ENCODE measurements at regions not wholly inside any gene's neighbourhood (a gene's known extent, or its start where the extent isn't known, plus 50 kb on each side); places are given as distances from the start of the nearest gene placed in this dataset.
A peak's percentile ranks its signal among the peaks of the same experiment; 100 is the strongest.

DNA sequence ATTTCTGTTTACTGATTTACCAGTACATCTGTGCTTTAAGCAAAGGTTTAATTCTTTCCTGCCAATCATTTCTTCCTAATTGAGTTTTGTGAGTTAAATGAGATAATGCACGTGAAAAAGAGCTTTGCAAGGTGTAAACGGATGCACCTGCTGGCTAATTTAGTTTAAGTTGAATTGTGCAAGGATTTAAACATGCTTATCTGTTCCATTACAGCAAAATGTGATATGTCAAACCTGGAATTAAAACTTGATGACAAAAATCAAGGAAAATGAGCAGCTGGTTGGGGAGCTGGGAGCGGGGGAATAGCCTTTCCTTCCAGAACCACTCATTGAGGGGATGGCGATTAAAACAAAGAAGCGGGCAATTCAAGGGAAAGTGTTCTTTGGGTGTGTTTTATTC is 155.0 kb upstream of the CTTNBP2 start:
- no peak for FAIRE-seq

- no peak for FAIRE-seq
Measured at GRCh38 chr7:118029826-118030422, 154.0 kb upstream of the LSM8 start.

GRCh38 chr7:118033273-118033672 is 150.7 kb upstream of the LSM8 start:
- FAIRE-seq: no peak

GRCh38 chr7:118039963-118040489 is 143.9 kb upstream of the LSM8 start:
- FAIRE-seq: no peak

DNA sequence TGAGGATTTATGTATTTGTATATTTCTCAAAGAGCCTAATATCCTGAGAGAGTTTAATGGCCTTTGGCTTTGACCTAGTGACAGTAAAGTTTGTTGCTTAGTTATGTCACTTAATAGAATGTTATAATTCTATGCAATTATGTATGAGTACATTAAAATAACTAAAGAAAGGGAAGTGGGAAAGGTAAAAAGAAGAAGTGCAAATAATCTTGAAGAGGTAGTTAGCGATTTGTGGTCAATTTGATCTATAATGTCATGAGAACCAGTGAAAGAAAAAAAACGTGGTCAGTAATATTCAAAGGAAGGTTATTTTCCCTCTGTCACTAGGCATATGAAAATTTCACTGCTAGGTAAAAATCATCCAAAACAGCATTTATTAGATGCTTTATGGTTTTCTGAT is 143.4 kb upstream of the LSM8 start:
- no peak for FAIRE-seq

DNA sequence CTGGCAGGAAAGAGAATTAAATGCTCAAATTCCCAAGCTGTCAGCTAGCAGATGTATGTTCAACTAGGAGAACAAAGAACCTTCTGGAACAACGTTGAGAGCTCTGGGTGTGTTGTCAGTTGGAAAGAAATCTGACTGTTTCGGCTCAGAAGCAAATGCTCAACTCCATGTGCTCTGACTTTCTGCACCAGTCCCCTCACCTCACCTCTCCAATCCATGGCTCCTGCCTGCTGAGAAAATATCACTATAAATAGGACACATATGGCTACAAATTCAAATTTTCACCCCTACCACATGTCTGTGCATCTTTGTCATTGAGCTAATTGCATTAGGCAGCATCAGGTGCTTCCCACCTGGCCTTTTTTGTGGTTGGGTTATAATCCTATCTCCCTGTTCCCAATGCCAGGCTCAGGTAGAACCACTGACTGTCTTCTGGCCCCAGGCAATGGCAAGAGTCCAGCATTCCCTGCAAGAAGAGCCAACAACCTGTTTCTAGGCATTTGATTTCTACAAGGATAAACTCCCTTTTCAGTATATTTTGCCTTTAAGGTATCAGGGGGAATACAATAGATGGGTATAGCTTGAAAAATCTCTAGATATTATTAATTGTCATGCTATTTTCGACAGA is 142.6 kb upstream of the LSM8 start:
- no peak for FAIRE-seq

DNA sequence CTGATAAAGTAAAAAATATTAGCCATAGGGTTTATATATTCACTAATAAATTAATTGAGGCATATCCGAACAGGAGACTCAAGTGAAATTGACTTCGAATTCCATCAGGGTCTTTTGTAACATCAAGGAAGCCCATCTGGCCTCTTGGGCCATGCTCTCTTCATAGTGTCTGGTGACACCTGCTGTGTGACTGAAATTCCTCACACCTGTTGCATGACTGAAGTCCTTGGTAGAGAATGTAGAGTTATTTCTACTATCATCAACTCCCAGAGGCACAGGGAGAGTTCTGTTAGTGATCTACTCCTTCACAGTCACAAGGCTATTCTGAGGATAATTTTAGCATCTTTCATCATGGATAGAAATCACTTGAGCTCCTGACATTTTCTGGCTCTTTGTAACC is 138.3 kb upstream of the LSM8 start:
- FAIRE-seq: no peak

DNA sequence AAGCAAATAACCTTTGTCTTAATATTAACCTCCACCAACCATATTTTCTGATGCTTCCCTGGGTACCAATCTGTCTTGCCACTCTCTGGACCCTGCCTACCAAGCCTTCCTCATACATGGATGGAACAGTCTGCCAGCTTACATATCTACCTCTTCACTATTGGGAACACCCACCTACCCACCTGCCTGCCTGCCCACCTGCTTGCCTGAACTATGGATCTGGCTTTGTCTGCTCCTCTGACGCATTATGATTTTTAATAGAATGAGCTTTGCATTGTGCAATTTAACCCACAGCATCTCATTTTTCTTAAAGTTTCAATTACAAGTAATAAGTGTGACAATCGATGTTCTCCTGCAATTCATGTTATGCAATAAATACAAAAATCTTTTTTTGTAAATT is 137.9 kb upstream of the LSM8 start:
- FAIRE-seq: no peak

- no peak for FAIRE-seq
Measured at GRCh38 chr7:118046801-118047200, 137.2 kb upstream of the LSM8 start.

DNA sequence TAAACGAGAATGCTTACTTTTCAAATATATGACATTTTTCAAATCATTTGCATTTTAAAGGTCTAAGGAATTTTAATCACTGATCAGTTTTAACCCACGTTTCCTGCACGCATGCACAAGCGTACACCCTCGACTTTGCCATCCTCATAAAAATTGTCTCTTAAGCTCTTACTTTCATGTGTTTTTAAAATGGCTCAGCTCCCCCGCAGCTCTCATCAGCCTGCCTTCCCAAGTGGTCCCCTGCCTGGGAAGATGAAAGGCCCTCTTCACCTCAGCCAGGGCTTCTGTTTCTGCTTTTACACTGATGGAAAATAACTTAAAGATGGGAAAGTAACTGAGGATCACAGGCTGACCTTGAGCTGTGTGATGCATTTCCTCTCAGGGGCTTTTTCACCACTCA is 131.6 kb upstream of the LSM8 start:
- FAIRE-seq: no peak

DNA sequence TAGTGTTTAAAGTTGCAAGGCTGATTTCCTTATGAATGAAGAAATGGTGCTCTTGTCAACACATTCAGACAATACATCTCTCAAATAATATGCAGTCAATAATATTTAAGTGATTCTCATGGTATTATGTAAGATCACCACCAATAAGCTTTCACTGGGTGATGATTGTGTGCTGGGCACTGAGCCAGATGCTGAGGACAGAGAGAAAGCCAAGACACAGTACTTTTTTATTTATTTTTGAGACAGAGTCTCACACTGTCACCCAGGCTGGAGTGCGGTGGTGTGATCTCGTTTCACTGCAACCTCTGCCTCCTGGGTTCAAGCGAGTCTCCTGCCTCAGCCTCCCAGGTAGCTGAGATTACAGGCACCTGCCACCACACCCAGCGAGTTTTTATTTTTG is 130.6 kb upstream of the LSM8 start:
- FAIRE-seq: no peak

GRCh38 chr7:118054529-118054928 is 129.4 kb upstream of the LSM8 start:
- FAIRE-seq: no peak

- no peak for FAIRE-seq
Measured at GRCh38 chr7:118055647-118056046, 128.3 kb upstream of the LSM8 start.

DNA sequence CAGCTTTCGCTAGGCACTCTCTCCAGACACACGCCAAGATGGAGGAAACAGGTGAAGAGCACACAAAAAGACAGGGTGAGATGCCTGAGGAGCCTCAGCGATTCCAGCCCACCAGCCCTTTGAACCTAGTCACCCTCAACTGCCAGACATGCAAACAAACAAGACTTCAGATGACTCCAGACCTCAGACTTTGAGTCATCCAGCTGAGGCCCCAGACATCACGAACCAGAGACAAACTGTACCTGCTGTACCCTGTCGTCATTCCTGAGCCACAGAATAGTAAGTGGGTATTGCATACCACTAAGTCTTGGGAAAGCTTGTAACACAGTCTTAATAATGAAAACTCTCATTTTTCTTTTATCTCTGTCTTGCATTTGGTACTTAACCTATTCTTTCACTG is 126.6 kb upstream of the LSM8 start:
- FAIRE-seq: no peak

- no peak for FAIRE-seq
Measured at GRCh38 chr7:118059209-118059608, 124.8 kb upstream of the LSM8 start.

GRCh38 chr7:118060692-118061091 is 123.3 kb upstream of the LSM8 start:
- no peak for FAIRE-seq

DNA sequence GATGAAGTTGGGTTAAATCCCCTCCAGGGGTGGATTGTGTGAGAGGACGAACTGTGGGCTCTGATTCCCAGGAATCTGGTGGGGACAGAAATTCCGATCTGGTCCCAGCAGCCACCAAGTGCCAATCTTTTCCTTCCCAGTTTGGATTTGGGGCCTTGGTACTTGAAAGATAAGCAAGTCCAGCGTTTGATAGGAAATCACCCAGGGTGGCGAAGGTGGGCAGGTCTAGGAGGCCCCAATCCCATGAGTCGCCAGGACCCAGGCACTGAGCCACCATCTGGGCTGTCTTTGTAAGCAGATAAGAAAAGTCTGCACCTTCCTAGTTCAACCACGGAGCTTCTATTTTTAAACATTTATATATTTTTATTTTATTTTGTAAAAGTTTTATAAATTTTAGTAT is 122.6 kb upstream of the LSM8 start:
- FAIRE-seq: no peak

- FAIRE-seq: no peak
Measured at GRCh38 chr7:118072893-118073674, 110.9 kb upstream of the LSM8 start.

DNA sequence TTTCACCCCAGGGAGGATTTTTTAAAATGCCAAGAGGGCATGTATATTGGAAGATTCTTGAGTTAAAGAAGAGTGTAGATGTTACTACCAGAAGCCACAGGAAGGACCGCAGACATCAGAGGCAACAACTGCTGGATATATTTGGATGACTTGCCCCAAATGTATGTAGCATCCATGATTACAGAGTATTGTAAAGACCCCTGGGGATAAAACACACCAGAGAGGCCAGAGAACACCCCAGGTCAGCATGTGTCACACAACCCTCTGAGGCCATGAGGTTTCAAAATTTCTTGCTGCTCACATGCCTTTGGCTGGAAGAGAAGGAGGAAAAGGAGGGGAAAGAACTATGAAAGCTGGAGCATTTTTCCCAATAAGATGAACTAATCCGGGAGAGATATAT is 108.0 kb upstream of the LSM8 start:
- FAIRE-seq: no peak

- FAIRE-seq: no peak
Measured at GRCh38 chr7:118076564-118076963, 107.4 kb upstream of the LSM8 start.

- no peak for FAIRE-seq
Measured at GRCh38 chr7:118078015-118078414, 105.9 kb upstream of the LSM8 start.

- FAIRE-seq: peak; percentile 21
Measured at GRCh38 chr7:118079369-118079768, 104.6 kb upstream of the LSM8 start.

DNA sequence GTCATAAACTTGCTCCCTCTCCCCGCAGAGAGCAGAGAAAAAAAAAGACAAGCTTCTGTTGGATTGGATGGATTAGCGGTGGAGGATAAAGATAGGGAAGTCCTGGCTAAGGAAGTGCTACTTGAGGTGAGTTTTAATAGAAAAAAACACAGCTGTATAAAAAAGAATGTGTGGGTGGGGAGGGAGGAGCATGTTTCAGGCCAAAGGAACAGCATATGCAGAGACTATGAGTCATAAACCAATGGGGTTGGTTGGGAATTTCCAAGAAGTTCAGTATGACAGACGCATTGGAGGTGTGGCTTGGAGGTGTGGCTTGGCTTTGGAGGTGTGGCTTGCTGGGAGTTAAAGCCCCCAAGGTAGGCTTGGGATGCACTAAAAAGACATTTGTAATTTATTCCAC is 103.0 kb upstream of the LSM8 start:
- no peak for FAIRE-seq

- no peak for FAIRE-seq
Measured at GRCh38 chr7:118082506-118082905, 101.5 kb upstream of the LSM8 start.

Measured in A204.1 (cell line).